Naive thymus-derived CD4-positive, alpha-beta T cell (primary cell): ENCODE measurements at regions not wholly inside any gene's neighbourhood (a gene's known extent, or its start where the extent isn't known, plus 50 kb on each side); places are given as distances from the start of the nearest gene placed in this dataset.

Experiments used
- ATAC-seq: fragments of 150-1000 bp; cut with Tn5 transposase; 2 replicates; pipeline ENCODE4 v1.10.0; 2021; ENCODE audit warnings: mild to moderate bottlenecking, moderate library complexity
- CTCF ChIA-PET: fragments of 350-600 bp; sonication (Branson Sonifier 250); formaldehyde crosslinking; loops from one replicate; lab custom pipeline; 2021; ENCODE audit warnings: antibody characterized with exemption; lab: Charles Lee
- POLR2A ChIA-PET: fragments of 350-600 bp; sonication (Branson Sonifier 250); formaldehyde crosslinking; loops from one replicate; lab custom pipeline; 2021; ENCODE audit warnings: antibody characterized with exemption, inconsistent platforms; lab: Charles Lee
- DNase-seq, 9 donors: peaks; one replicate each; pipeline versions ENCODE4 v3.0.0 to v3.0.0-alpha.2; 2020 to 2022; ENCODE audit warnings: mixed read lengths in 1 of 9
- H3K27ac ChIP-seq: one replicate; pipeline ENCODE4 v1.7.0; 2013; ENCODE audit warnings: mild to moderate bottlenecking, low read depth, low read length, moderate library complexity
- H3K27me3 ChIP-seq, 2 donors: one replicate each; pipeline ENCODE4 v1.7.0; 2013; ENCODE audit warnings: low read length in 2 of 2, mild to moderate bottlenecking in 2 of 2, moderate library complexity in 2 of 2; ENCODE audit not compliant: control insufficient read depth in 2 of 2, insufficient read depth in 2 of 2
- H3K36me3 ChIP-seq, 3 experiments: 1 replicate in 2 of 3; 2 replicates in 1 of 3; pipeline ENCODE4 v1.7.0; 2013; ENCODE audit warnings: low read length in 3 of 3, mild to moderate bottlenecking in 3 of 3, moderate library complexity in 1 of 3; ENCODE audit not compliant: insufficient read depth in 3 of 3, control insufficient read depth in 2 of 3
- H3K4me1 ChIP-seq, 2 donors: one replicate each; pipeline ENCODE4 v1.7.0; 2013; ENCODE audit warnings: low read length in 2 of 2, mild to moderate bottlenecking in 2 of 2, moderate library complexity in 1 of 2; ENCODE audit not compliant: control insufficient read depth in 2 of 2, insufficient read depth in 2 of 2
- H3K4me3 ChIP-seq: 2 replicates; pipeline ENCODE4 v1.7.0; 2013; ENCODE audit warnings: mild to moderate bottlenecking, low read length
- H3K9me3 ChIP-seq, 3 experiments: 1 replicate in 2 of 3; 2 replicates in 1 of 3; pipeline ENCODE4 v1.7.0; 2013; ENCODE audit warnings: low read length in 3 of 3; ENCODE audit not compliant: control insufficient read depth in 2 of 3
- H3K27ac Mint-ChIP-seq, 9 donors: one replicate each; pipeline ENCODE4 v1.8.0; 2020 to 2022; ENCODE audit warnings: mixed read lengths in 9 of 9, mild to moderate bottlenecking in 8 of 9, moderate library complexity in 5 of 9, inconsistent platforms in 2 of 9
- H3K27me3 Mint-ChIP-seq, 5 donors: one replicate each; pipeline ENCODE4 v1.8.0; 2021 to 2022; ENCODE audit warnings: mixed read lengths in 5 of 5, mild to moderate bottlenecking in 1 of 5
- H3K36me3 Mint-ChIP-seq, 5 donors: one replicate each; pipeline ENCODE4 v1.8.0; 2020 to 2022; ENCODE audit warnings: mixed read lengths in 5 of 5, mild to moderate bottlenecking in 3 of 5, inconsistent platforms in 1 of 5
- H3K4me1 Mint-ChIP-seq, 7 donors: one replicate each; pipeline ENCODE4 v1.8.0; 2020 to 2022; ENCODE audit warnings: mixed read lengths in 7 of 7, mild to moderate bottlenecking in 3 of 7, inconsistent platforms in 1 of 7
- H3K4me3 Mint-ChIP-seq, 10 donors: one replicate each; pipeline ENCODE4 v1.8.0; 2020 to 2022; ENCODE audit warnings: mild to moderate bottlenecking in 10 of 10, mixed read lengths in 10 of 10, moderate library complexity in 6 of 10, inconsistent platforms in 2 of 10
- H3K9me3 Mint-ChIP-seq, 11 donors: one replicate each; pipeline ENCODE4 v1.8.0; 2020 to 2022; ENCODE audit warnings: mixed read lengths in 11 of 11, mild to moderate bottlenecking in 4 of 11, inconsistent platforms in 1 of 11, moderate library complexity in 1 of 11
- intact Hi-C, 2 donors: fragments of 100-400 bp; cut with micrococcal nuclease; formaldehyde crosslinking; loops; one replicate each; pipeline ENCODE4 v1.15.1; 2023

DNA sequence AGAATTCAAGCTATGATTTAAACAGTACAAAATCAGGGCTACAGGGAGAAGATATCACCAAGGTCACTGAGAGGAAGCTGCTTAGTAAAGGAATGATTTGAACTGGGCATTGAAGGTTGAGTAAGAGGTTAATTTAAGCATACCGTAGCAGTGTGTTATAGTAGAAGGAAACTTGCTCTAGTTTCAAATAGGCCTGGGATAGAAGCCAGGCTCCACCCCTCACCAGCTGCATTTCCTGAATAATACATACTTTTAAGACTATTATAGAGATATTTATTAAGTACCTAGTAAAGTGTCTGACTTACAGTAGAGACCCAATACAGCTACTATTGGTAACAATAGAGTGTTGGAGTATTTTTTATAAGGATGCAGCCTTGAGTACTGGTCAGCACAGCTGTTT is 118.0 kb upstream of the GLRA2 start:
- intact Hi-C loops: no loop called here

DNA sequence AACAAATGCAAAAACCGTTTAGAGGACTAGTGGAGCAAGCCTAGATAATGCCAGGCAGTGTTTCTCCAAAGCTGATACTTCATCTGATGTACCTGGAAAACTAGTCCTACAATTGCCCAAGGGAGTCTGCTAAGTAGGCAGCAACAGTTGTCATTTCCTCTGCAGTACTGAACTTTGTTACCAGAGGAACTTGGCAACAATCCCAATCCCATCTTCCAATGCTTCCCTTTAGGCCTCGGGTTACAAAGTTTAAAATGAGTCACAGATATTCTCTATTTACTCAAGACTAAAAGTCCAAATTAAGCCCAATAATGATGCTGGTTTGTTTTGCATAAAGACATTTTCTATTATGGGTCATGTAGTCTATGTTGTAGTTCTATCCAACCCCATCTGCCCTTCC is 120.0 kb upstream of the GLRA2 start:
- Histone ChIP-seq H3K27ac (no peak overlapping the region), H3K9me3 (no peaks in the 10 kb centered on the region), H3K27me3 (no peaks in the 10 kb centered on the region), H3K4me1 (no peaks in the 10 kb centered on the region), H3K4me3 (no peak overlapping the region), H3K36me3 (no peaks in the 10 kb centered on the region)
- ChIA-PET POLR2A (no interaction called here), CTCF (no interaction called here)
- DNase-seq: no peak
- H3K27ac Mint-ChIP-seq: no peak overlapping the region
- no peaks in the 10 kb centered on the region for H3K36me3 Mint-ChIP-seq
- H3K9me3 Mint-ChIP-seq: peaks cover 0 to 7% (median 0%) of the 10 kb centered on the region in 11 donors
- H3K4me1 Mint-ChIP-seq: peaks cover 0 to 2% (median 0%) of the 10 kb centered on the region in 7 donors
- no peak overlapping the region for H3K4me3 Mint-ChIP-seq
- H3K27me3 Mint-ChIP-seq: peaks cover 0 to 9% (median 0%) of the 10 kb centered on the region in 5 donors
- intact Hi-C loops: no loop called here
- ATAC-seq: no peak

More for the DNA sequence above, 118.0 kb upstream of the GLRA2 start:
- H3K9me3 Mint-ChIP-seq: peaks cover 0 to 5% (median 0%) of the 10 kb centered on the region in 11 donors
- Histone ChIP-seq H3K36me3 (no peaks in the 10 kb centered on the region), H3K4me1 (no peaks in the 10 kb centered on the region), H3K27me3 (no peaks in the 10 kb centered on the region), H3K27ac (no peak overlapping the region), H3K4me3 (no peak overlapping the region), H3K9me3 (no peaks in the 10 kb centered on the region)
- ChIA-PET CTCF (no interaction called here), POLR2A (no interaction called here)
- DNase-seq (no peak), ATAC-seq (no peak)
- no peaks in the 10 kb centered on the region for H3K36me3 Mint-ChIP-seq
- no peak overlapping the region for H3K27ac Mint-ChIP-seq
- H3K4me1 Mint-ChIP-seq: peaks cover 0 to 2% (median 0%) of the 10 kb centered on the region in 7 donors
- peaks cover 0 to 4% (median 0%) of the 10 kb centered on the region in 5 donors for H3K27me3 Mint-ChIP-seq
- H3K4me3 Mint-ChIP-seq: no peak overlapping the region

DNA sequence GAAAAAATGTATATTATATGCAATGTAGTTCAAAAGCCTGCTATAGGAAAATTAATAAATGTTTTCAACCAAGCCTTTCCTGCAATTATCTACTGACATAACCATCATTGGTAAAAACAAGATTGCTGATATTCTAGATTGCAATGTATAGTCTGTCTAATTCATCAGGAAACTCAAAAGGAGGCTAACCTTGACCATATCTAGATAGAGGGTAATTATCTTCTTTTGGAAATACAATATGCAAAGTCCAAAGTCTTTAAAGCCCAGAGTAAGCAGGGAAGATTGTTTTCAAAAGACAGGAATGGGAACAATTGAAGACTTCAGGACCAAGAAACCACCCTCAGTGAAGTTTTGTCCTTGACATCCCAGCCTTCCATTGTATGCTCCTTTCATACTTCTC is 123.1 kb upstream of the GLRA2 start:
- Histone ChIP-seq H3K27ac (no peak overlapping the region), H3K27me3 (no peaks in the 10 kb centered on the region), H3K4me1 (no peaks in the 10 kb centered on the region), H3K36me3 (no peaks in the 10 kb centered on the region), H3K4me3 (no peak overlapping the region), H3K9me3 (no peaks in the 10 kb centered on the region)
- intact Hi-C loops: no loop called here
- ChIA-PET CTCF (no interaction called here), POLR2A (no interaction called here)
- ATAC-seq (no peak), DNase-seq (no peak)
- H3K4me1 Mint-ChIP-seq: peaks cover 0 to 2% (median 0%) of the 10 kb centered on the region in 7 donors
- no peak overlapping the region for H3K27ac Mint-ChIP-seq
- peaks cover 0 to 7% (median 0%) of the 10 kb centered on the region in 11 donors for H3K9me3 Mint-ChIP-seq
- no peak overlapping the region for H3K4me3 Mint-ChIP-seq
- peaks cover 0 to 8% (median 0%) of the 10 kb centered on the region in 5 donors for H3K27me3 Mint-ChIP-seq
- no peaks in the 10 kb centered on the region for H3K36me3 Mint-ChIP-seq

DNA sequence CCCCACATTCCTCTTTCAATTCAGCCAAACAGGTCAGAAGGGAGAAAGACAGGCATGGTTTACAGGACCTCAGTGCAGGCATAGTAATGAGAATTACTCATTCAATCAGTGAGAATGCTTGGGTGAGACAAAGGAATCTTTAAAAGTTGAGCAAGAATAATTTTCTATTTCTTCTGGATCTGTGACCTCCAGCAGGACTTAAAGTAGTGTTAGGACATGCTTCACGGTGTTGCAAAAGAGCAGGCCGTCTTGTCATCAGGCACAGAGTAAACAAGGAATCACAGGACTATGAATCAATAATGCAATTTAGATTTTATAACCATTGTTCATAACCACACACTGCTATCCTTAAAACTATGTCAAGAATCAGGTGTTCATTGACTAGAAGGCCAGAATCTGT is 130.6 kb upstream of the GLRA2 start:
- Mint-ChIP-seq H3K27ac (no peak overlapping the region), H3K4me3 (no peak overlapping the region), H3K36me3 (no peaks in the 10 kb centered on the region), H3K4me1 (no peaks in the 10 kb centered on the region), H3K27me3 (no peaks in the 10 kb centered on the region), H3K9me3 (peaks cover 0 to 5% (median 2%) of the 10 kb centered on the region in 11 donors)
- ChIA-PET CTCF (no interaction called here), POLR2A (no interaction called here)
- Histone ChIP-seq H3K36me3 (no peaks in the 10 kb centered on the region), H3K27ac (no peak overlapping the region), H3K4me3 (no peak overlapping the region), H3K27me3 (no peaks in the 10 kb centered on the region), H3K4me1 (no peaks in the 10 kb centered on the region), H3K9me3 (no peaks in the 10 kb centered on the region)
- DNase-seq: no peak
- intact Hi-C loops: no loop called here
- ATAC-seq: no peak

DNA sequence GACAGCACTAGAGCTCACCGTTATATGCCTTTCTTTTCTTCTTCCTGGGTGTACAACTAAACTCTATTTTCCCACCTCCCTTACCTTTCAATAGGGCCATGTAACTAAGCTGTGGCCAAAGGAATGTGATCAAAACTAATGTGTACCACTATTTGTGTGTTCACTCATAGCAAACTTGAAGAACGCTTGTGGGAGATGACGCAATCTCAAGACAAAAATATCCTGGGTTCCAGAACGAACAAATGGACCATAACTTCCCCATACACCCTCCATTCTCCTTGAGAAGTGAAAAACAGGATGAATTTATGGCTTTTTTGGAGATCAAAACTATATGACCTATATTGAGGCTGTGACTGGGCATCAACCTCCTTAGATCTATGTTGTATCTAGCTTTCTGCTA is 139.7 kb upstream of the GLRA2 start:
- H3K4me1 Mint-ChIP-seq: peaks cover 0 to 3% (median 0%) of the 10 kb centered on the region in 7 donors
- H3K4me3 Mint-ChIP-seq: no peak overlapping the region
- Histone ChIP-seq H3K4me1 (no peaks in the 10 kb centered on the region), H3K36me3 (no peaks in the 10 kb centered on the region), H3K27me3 (no peaks in the 10 kb centered on the region), H3K9me3 (no peaks in the 10 kb centered on the region), H3K27ac (no peak overlapping the region), H3K4me3 (no peak overlapping the region)
- intact Hi-C loops: no loop called here
- ATAC-seq: no peak
- ChIA-PET CTCF (no interaction called here), POLR2A (no interaction called here)
- DNase-seq: no peak
- no peaks in the 10 kb centered on the region for H3K36me3 Mint-ChIP-seq
- H3K9me3 Mint-ChIP-seq: peaks cover 0 to 14% (median 6%) of the 10 kb centered on the region in 11 donors
- no peak overlapping the region for H3K27ac Mint-ChIP-seq
- H3K27me3 Mint-ChIP-seq: peaks cover 0 to 8% (median 0%) of the 10 kb centered on the region in 5 donors

DNA sequence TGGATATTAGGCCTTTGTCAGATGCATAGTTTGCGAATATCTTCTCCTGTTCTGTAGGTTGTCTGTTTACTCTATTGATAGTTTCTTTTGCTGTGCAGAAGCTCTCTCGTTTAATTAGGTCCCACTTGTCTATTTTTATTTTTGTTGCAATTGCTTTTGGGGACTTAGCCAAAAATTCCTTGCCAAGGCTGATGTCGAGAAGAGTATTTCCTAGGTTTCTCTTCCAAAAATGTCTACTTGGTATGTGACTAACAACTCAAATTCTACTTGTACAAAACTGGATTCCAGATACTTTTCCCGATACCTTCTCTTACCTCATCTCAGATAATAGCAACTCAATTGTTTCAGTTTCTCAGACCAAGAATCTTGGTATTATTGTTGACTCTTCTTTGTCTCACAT is 142.4 kb upstream of the GLRA2 start:
- H3K27me3 ChIP-seq: no peaks in the 10 kb centered on the region
- H3K4me3 ChIP-seq: no peak overlapping the region
- Mint-ChIP-seq H3K36me3 (no peaks in the 10 kb centered on the region), H3K4me1 (peaks cover 0 to 3% (median 0%) of the 10 kb centered on the region in 7 donors), H3K27ac (no peak overlapping the region), H3K27me3 (peaks cover 0 to 8% (median 0%) of the 10 kb centered on the region in 5 donors), H3K4me3 (no peak overlapping the region), H3K9me3 (peaks cover 0 to 6% (median 0%) of the 10 kb centered on the region in 11 donors)
- H3K27ac ChIP-seq: no peak overlapping the region
- no peaks in the 10 kb centered on the region for H3K9me3 ChIP-seq
- no peak for ATAC-seq
- DNase-seq: no peak
- POLR2A ChIA-PET: no interaction called here
- H3K4me1 ChIP-seq: no peaks in the 10 kb centered on the region
- CTCF ChIA-PET: no interaction called here
- intact Hi-C loops: no loop called here
- no peaks in the 10 kb centered on the region for H3K36me3 ChIP-seq

DNA sequence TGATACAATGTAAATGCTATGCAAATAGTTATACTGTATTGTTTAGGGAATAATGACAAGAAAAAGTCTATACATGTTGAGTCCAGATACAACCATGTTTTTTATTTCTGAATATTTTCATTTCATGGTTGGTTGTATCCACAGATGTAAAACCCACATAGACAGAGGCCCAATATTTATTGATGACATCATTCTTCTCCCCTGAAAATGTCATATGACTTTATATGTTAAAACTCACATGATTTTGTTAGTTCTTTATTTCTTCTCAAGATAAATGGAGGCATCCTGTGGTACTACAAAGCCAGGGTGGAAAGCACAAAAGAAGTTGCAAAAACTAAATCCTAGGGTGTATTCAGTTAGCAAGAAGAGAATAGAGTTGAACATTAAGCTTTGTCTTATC is 149.3 kb upstream of the GLRA2 start:
- Histone ChIP-seq H3K4me1 (no peaks in the 10 kb centered on the region), H3K9me3 (no peaks in the 10 kb centered on the region), H3K27ac (no peak overlapping the region), H3K4me3 (no peak overlapping the region), H3K36me3 (no peaks in the 10 kb centered on the region), H3K27me3 (no peaks in the 10 kb centered on the region)
- H3K4me3 Mint-ChIP-seq: no peak overlapping the region
- DNase-seq (no peak), ATAC-seq (no peak)
- H3K27ac Mint-ChIP-seq: no peak overlapping the region
- H3K27me3 Mint-ChIP-seq: no peaks in the 10 kb centered on the region
- H3K36me3 Mint-ChIP-seq: no peaks in the 10 kb centered on the region
- no peaks in the 10 kb centered on the region for H3K4me1 Mint-ChIP-seq
- peaks cover 0 to 8% (median 0%) of the 10 kb centered on the region in 11 donors for H3K9me3 Mint-ChIP-seq
- ChIA-PET POLR2A (no interaction called here), CTCF (no interaction called here)
- intact Hi-C loops: no loop called here
